Thyroid gland (tissue), 4 donors: ENCODE measurements at regions not wholly inside any gene's neighbourhood (a gene's known extent, or its start where the extent isn't known, plus 50 kb on each side); places are given as distances from the start of the nearest gene placed in this dataset.

Experiments
- DNase-seq, 2 donors: peaks; one replicate each; pipeline ENCODE4 v3.0.0-alpha.2; 2019
- H3K27ac ChIP-seq, 3 donors: fragments of 200-600 bp; sonication (generic); 1 replicate in 2 of 3; 2 replicates in 1 of 3; pipeline ENCODE4 v1.5.1; 2016 to 2019; ENCODE audit warnings: mild to moderate bottlenecking in 1 of 3, moderate library complexity in 1 of 3
- H3K27me3 ChIP-seq: fragments of 200-600 bp; sonication (generic); one replicate; pipeline ENCODE4 v1.5.1; 2019
- H3K36me3 ChIP-seq, 2 donors: fragments of 200-600 bp; sonication (generic); one replicate each; pipeline ENCODE4 v1.5.1; 2016 to 2019
- H3K4me1 ChIP-seq, 2 donors: fragments of 200-600 bp; sonication (generic); one replicate each; pipeline ENCODE4 v1.5.1; 2017 to 2019
- H3K4me3 ChIP-seq, 3 donors: fragments of 200-600 bp; sonication (generic); replicated peaks in 1 of 3; 1 replicate in 2 of 3; 2 replicates in 1 of 3; pipeline ENCODE4 v1.5.1; 2016; ENCODE audit warnings: mild to moderate bottlenecking in 1 of 3
- H3K9me3 ChIP-seq: fragments of 200-600 bp; sonication (generic); one replicate; pipeline ENCODE4 v1.5.1; 2017
- POLR2A ChIP-seq, 2 donors: fragments of 450-650 bp; IDR thresholded peaks; one replicate each; pipeline ENCODE4 v1.6.1; 2017; ENCODE audit warnings: antibody characterized with exemption in 2 of 2, mild to moderate bottlenecking in 2 of 2, moderate library complexity in 1 of 2
- WGBS, 2 donors: methylation state at CpG; one replicate each; pipeline ENCODE4 v1.1.5; 2017; 5-methylcytosine and 5-hydroxymethylcytosine counted together
- intact Hi-C: fragments of 100-400 bp; cut with DNase I; formaldehyde crosslinking; loops from one replicate; pipeline ENCODE4 v1.15.1; 2023
- TF ChIP-seq, protein P1 (sequence below), 6 experiments: fragments of 200-600 bp in 3 of 6; fragments of 450-650 bp in 3 of 6; sonication (generic) in 3 of 6; IDR thresholded peaks; one replicate each; pipeline ENCODE4 v1.5.1; 2016 to 2019; ENCODE audit warnings: antibody characterized with exemption in 6 of 6, mild to moderate bottlenecking in 2 of 6, inconsistent platforms in 1 of 6, moderate library complexity in 1 of 6

DNA sequence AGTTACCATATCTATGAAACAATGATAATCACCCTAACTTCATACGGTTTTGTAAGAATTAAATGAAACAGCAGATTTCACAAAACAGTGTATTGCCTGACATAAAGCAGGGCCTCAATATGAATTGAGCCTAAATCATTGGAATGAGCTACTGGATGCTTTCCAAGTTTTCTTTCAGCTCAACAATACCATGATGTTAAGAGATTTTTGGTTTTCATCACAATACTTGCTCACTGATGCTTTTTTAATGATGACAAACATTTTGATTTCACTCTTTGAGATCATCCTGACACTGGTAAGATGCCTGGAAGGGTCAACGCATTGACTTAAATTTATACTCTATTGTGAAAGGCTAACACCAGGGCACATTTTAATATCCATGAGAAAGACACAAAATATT, 377.5 kb downstream of the ZNF521 start:
- no peaks in the 10 kb centered on the region for H3K4me1 ChIP-seq
- H3K27ac ChIP-seq: no peak overlapping the region
- H3K27me3 ChIP-seq: no peaks in the 10 kb centered on the region
- WGBS, 2 donors: 83 to 88% methylated on average over 2 of the region's 2 CpGs
- intact Hi-C loops: no loop called here
- H3K4me3 ChIP-seq: no peak overlapping the region
- no peaks in the 10 kb centered on the region for H3K36me3 ChIP-seq
- no peak for TF ChIP-seq POLR2A (IDR thresholded peaks at IDR 0.05)
- TF ChIP-seq, protein P1, sequence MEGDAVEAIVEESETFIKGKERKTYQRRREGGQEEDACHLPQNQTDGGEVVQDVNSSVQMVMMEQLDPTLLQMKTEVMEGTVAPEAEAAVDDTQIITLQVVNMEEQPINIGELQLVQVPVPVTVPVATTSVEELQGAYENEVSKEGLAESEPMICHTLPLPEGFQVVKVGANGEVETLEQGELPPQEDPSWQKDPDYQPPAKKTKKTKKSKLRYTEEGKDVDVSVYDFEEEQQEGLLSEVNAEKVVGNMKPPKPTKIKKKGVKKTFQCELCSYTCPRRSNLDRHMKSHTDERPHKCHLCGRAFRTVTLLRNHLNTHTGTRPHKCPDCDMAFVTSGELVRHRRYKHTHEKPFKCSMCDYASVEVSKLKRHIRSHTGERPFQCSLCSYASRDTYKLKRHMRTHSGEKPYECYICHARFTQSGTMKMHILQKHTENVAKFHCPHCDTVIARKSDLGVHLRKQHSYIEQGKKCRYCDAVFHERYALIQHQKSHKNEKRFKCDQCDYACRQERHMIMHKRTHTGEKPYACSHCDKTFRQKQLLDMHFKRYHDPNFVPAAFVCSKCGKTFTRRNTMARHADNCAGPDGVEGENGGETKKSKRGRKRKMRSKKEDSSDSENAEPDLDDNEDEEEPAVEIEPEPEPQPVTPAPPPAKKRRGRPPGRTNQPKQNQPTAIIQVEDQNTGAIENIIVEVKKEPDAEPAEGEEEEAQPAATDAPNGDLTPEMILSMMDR (IDR thresholded peaks at IDR 0.05): no peak
- H3K9me3 ChIP-seq: no peaks in the 10 kb centered on the region
- DNase-seq: no peak

DNA sequence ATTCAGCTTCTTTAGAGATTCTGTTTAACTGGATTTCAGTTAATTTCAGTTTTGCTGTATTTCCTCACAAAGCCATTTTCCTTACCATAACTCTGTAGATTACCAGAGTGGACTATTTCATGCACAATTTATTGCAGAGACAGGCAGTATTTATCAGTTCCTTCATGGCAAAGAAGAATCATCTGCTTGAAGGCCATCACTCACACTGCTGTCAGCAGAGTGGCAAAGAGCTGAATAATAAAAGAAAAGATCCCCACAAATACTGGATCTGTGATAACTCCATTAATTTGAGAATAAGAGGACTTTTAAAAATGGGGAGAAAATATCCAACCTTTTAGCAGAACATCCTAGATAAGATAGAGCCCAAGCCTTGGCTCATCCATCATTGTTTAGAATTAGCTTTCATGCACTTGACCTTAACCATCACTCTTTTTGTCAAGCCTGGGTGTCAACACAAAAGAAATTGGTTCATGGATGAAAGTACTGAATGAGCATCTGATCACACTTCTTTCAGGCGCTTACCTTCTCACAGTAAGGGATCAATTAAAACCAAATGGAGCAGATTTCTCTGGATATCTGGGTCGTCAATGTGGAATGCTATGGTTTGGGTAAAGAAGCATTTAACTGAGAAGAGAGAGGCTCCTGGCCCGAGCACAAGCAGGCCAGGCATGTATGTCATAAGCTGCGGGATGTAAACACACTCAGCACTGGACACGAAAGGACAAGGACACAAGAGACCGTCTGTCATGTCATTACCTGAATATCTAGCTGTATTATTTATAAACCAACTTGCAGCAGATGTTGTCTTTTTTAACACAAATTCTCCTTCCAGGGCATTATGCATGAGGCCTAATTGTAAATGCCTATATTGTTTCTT, 376.2 kb downstream of the ZNF521 start:
- TF ChIP-seq, protein P1 (IDR thresholded peaks at IDR 0.05): no peak
- no peaks in the 10 kb centered on the region for H3K9me3 ChIP-seq
- 92 to 94% methylated on average over 6 of the region's 6 CpGs for WGBS, 2 donors
- intact Hi-C loops: no loop called here
- H3K4me3 ChIP-seq: no peak overlapping the region
- no peaks in the 10 kb centered on the region for H3K36me3 ChIP-seq
- H3K27ac ChIP-seq: no peak overlapping the region
- H3K4me1 ChIP-seq: no peaks in the 10 kb centered on the region
- H3K27me3 ChIP-seq: no peaks in the 10 kb centered on the region
- DNase-seq: no peak

- WGBS, 2 donors: 58 to 67% methylated on average over 4 of the region's 4 CpGs
- Histone ChIP-seq H3K27me3 (no peaks in the 10 kb centered on the region), H3K36me3 (no peaks in the 10 kb centered on the region), H3K4me3 (no peak overlapping the region), H3K27ac (no peak overlapping the region), H3K9me3 (no peaks in the 10 kb centered on the region), H3K4me1 (no peaks in the 10 kb centered on the region)
- TF ChIP-seq POLR2A (IDR thresholded peaks at IDR 0.05): no peak
- TF ChIP-seq, protein P1 (IDR thresholded peaks at IDR 0.05): no peak
- DNase-seq: no peak
- intact Hi-C loops: no loop called here
Measured at GRCh38 chr18:24976502-24976901, 375.5 kb downstream of the ZNF521 start.

- WGBS, 2 donors: 61 to 66% methylated on average over 3 to 4 of the region's 4 CpGs
- H3K4me3 ChIP-seq: no peak overlapping the region
- DNase-seq: no peak
- H3K9me3 ChIP-seq: no peaks in the 10 kb centered on the region
- no peaks in the 10 kb centered on the region for H3K4me1 ChIP-seq
- no peak overlapping the region for H3K27ac ChIP-seq
- TF ChIP-seq POLR2A (IDR thresholded peaks at IDR 0.05): no peak
- TF ChIP-seq, protein P1 (IDR thresholded peaks at IDR 0.05): no peak
- no peaks in the 10 kb centered on the region for H3K36me3 ChIP-seq
- intact Hi-C loops: no loop called here
- H3K27me3 ChIP-seq: no peaks in the 10 kb centered on the region
Measured at GRCh38 chr18:24979235-24979634, 372.7 kb downstream of the ZNF521 start.

- H3K27me3 ChIP-seq: no peaks in the 10 kb centered on the region
- H3K9me3 ChIP-seq: no peaks in the 10 kb centered on the region
- intact Hi-C loops: no loop called here
- 74 to 84% methylated on average over 2 of the region's 2 CpGs for WGBS, 2 donors
- TF ChIP-seq, protein P1 (IDR thresholded peaks at IDR 0.05): no peak
- TF ChIP-seq POLR2A (IDR thresholded peaks at IDR 0.05): no peak
- H3K36me3 ChIP-seq: no peaks in the 10 kb centered on the region
- no peak overlapping the region for H3K4me3 ChIP-seq
- DNase-seq: no peak
- H3K4me1 ChIP-seq: no peaks in the 10 kb centered on the region
- no peak overlapping the region for H3K27ac ChIP-seq
Measured at GRCh38 chr18:24982831-24983230, 369.1 kb downstream of the ZNF521 start.
